ENCODE measurements at regions not wholly inside any gene's neighbourhood (a gene's known extent, or its start where the extent isn't known, plus 50 kb on each side); places are given as distances from the start of the nearest gene placed in this dataset.

- no peak for TF ChIP-seq ZBTB40 (IDR thresholded peaks at IDR 0.05)
- 0 out of 2 replicates have a peak, but pooled peaks have one; percentile 18 for TF ChIP-seq ZBTB40 (CRISPR knock-in tag; IDR thresholded peaks at IDR 0.05)
- TF ChIP-seq ZBTB17 (CRISPR knock-in tag; IDR thresholded peaks at IDR 0.05): peak; percentile 64; the same call in 1 of the 2 replicates
- TF ChIP-seq CC2D1A (IDR thresholded peaks at IDR 0.05): 0 out of 2 replicates have a peak, but pooled peaks have one; percentile 5
- TF ChIP-seq KAT2B (IDR thresholded peaks at IDR 0.05; ENCODE audit: low read depth, low read length): no peak
- 0 out of 2 replicates have a peak, but pooled peaks have one; percentile 20 for TF ChIP-seq HSF4 (CRISPR knock-in tag; IDR thresholded peaks at IDR 0.05; ENCODE audit: borderline replicate concordance)
- no peak for TF ChIP-seq KAT7 (CRISPR knock-in tag; IDR thresholded peaks at IDR 0.05; ENCODE audit: borderline replicate concordance)
- peak in 1 of 2 experiments; percentile 51; a peak in 1 of 4 replicates for TF ChIP-seq KDM4B (IDR thresholded peaks at IDR 0.05; ENCODE audit: borderline replicate concordance in 2 of 2, low read depth in 1 of 2)
- 0 out of 2 replicates have a peak, but pooled peaks have one; percentile 23 for TF ChIP-seq ZNF165 (CRISPR knock-in tag; IDR thresholded peaks at IDR 0.05; ENCODE audit: borderline replicate concordance)
- TF ChIP-seq E2F3 (CRISPR knock-in tag; IDR thresholded peaks at IDR 0.05): 0 out of 2 replicates have a peak, but pooled peaks have one; percentile 24
- TF ChIP-seq HDAC6 (IDR thresholded peaks at IDR 0.05; ENCODE audit: low read depth, low read length): 0 out of 2 replicates have a peak, but pooled peaks have one; percentile 48
- TF ChIP-seq THRAP3 (IDR thresholded peaks at IDR 0.05; ENCODE audit: borderline replicate concordance): no peak
- TF ChIP-seq SIX5 (IDR thresholded peaks at IDR 0.05; ENCODE audit: borderline replicate concordance in 1 of 2, insufficient read depth in 1 of 2, low read depth in 1 of 2, low read length in 2 of 2): 0 out of 4 replicates have a peak, but pooled peaks of 1 of the 2 experiments have one; percentile 14
- TF ChIP-seq SIN3B (IDR thresholded peaks at IDR 0.05; ENCODE audit: low read depth): peak; percentile 23; the same call in 1 of the 2 replicates
- no peak for TF ChIP-seq ATF1 (CRISPR knock-in tag; IDR thresholded peaks at IDR 0.05)
- TF ChIP-seq ATF1 (tag; IDR thresholded peaks at IDR 0.05): peak; percentile 30; the same call in 1 of the 2 replicates
- peak; percentile 12; the same call in 1 of the 2 replicates for TF ChIP-seq HDGF (IDR thresholded peaks at IDR 0.05)
- no peak for TF ChIP-seq SLC30A9 (CRISPR knock-in tag; IDR thresholded peaks at IDR 0.05)
Observed at GRCh38 chr22:19644314-19645223, 69.7 kb upstream of the SEPTIN5 start (continued).
